Gastroesophageal sphincter (tissue), 3 donors: ENCODE measurements at regions not wholly inside any gene's neighbourhood (a gene's known extent, or its start where the extent isn't known, plus 50 kb on each side); places are given as distances from the start of the nearest gene placed in this dataset.

Experiments
- CTCF ChIP-seq, 4 experiments: fragments of 200-600 bp in 2 of 4; fragments of 450-650 bp in 2 of 4; sonication (generic) in 1 of 4; IDR thresholded peaks; one replicate each; pipeline ENCODE4 v1.5.1; 2017 to 2019; ENCODE audit warnings: antibody characterized with exemption in 4 of 4, mild to moderate bottlenecking in 2 of 4, moderate library complexity in 2 of 4
- EP300 ChIP-seq: sonication (generic); formaldehyde crosslinking; IDR thresholded peaks from one replicate; pipeline ENCODE4 v1.6.1; 2017; ENCODE audit warnings: antibody characterized with exemption, mild to moderate bottlenecking
- POLR2A ChIP-seq, 2 donors: fragments of 450-650 bp; IDR thresholded peaks; one replicate each; pipeline ENCODE4 v1.6.1; 2017; ENCODE audit warnings: antibody characterized with exemption in 2 of 2, mild to moderate bottlenecking in 2 of 2, moderate library complexity in 1 of 2
- POLR2AphosphoS5 ChIP-seq: sonication (generic); formaldehyde crosslinking; IDR thresholded peaks from one replicate; pipeline ENCODE4 v1.6.1; 2017; ENCODE audit warnings: antibody characterized with exemption

GRCh38 chr13:39892721-39893685 lies 237.5 kb downstream of the COG6 start:
- TF ChIP-seq CTCF (IDR thresholded peaks at IDR 0.05) (no peak), POLR2A (IDR thresholded peaks at IDR 0.05) (no peak), EP300 (no peak), POLR2AphosphoS5 (no peak)
